ENCODE measurements at regions not wholly inside any gene's neighbourhood (a gene's known extent, or its start where the extent isn't known, plus 50 kb on each side); places are given as distances from the start of the nearest gene placed in this dataset.

DNA sequence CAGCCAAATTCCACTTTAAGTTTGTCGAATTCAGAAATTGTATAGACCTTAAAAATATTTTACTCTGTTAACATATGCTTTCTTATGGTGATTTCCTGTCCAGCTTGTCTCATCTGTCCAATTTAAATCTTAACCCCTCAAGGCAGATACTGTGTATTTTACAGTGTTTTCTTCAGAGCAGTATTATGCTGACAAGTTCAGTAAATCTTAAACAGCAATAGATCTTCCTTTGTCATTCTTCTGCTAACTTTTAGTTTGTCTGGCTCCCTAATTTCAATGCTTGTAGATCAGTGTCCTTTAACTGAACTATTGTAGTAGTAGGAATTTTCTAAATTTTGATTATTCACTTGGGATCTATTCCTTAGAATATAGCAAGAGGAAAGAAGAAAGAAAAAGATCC is 52.8 kb upstream of the MEIS1 start:
- Mint-ChIP-seq H3K4me3 (ENCODE audit: unreplicated experiment) (no peak overlapping the region), H3K4me1 (ENCODE audit: insufficient read depth, unreplicated experiment) (peaks cover 5% of the 10 kb centered on the region), H3K27me3 (ENCODE audit: insufficient read depth, unreplicated experiment) (no peaks in the 10 kb centered on the region), H3K36me3 (ENCODE audit: insufficient read depth, unreplicated experiment) (no peaks in the 10 kb centered on the region), H3K9me3 (ENCODE audit: unreplicated experiment) (no peaks in the 10 kb centered on the region), H3K27ac (ENCODE audit: low read depth, unreplicated experiment) (no peak overlapping the region)
- TF ChIP-seq, protein P1, sequence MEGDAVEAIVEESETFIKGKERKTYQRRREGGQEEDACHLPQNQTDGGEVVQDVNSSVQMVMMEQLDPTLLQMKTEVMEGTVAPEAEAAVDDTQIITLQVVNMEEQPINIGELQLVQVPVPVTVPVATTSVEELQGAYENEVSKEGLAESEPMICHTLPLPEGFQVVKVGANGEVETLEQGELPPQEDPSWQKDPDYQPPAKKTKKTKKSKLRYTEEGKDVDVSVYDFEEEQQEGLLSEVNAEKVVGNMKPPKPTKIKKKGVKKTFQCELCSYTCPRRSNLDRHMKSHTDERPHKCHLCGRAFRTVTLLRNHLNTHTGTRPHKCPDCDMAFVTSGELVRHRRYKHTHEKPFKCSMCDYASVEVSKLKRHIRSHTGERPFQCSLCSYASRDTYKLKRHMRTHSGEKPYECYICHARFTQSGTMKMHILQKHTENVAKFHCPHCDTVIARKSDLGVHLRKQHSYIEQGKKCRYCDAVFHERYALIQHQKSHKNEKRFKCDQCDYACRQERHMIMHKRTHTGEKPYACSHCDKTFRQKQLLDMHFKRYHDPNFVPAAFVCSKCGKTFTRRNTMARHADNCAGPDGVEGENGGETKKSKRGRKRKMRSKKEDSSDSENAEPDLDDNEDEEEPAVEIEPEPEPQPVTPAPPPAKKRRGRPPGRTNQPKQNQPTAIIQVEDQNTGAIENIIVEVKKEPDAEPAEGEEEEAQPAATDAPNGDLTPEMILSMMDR (IDR thresholded peaks at IDR 0.05; ENCODE audit: unreplicated experiment): no peak
- POLR2A ChIA-PET: interaction anchor here (0.6 to 1.5 kb wide), 3 partner anchors 8 to 580 kb away, joined by 3 to 5 read pairs (median 4); partner anchors contain the start of gene MEIS1
- BruUV-seq (replicated peaks): no TSS peak
- no peak for DNase-seq (ENCODE audit: unreplicated experiment)
- CTCF ChIA-PET: interaction anchor here (0.6 kb wide), 1 partner anchor 156 kb away, joined by 3 read pairs; no protein-coding TSS in a partner anchor
- intact Hi-C loops (cut with micrococcal nuclease): no loop called here

DNA sequence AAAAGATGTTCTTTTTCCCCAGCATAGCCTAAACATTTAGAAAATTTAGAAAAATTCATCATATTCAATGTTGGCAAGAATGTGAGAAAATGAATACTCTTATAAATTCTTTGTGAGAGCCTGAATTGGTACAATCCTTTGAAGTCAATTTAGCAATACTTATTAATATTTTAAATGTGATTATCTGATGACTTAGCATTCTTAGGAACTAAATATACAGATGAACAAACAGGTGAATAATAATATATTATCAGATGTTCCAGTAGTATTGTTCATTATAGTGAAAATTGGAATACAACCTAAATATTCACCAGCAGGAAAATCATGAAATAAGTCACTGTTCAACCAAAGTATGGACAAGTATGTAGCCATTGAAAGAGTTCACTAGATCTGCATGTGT is 55.5 kb upstream of the MEIS1 start:
- no peak for DNase-seq (ENCODE audit: unreplicated experiment)
- BruUV-seq (replicated peaks): no TSS peak
- Mint-ChIP-seq H3K27me3 (ENCODE audit: insufficient read depth, unreplicated experiment) (no peaks in the 10 kb centered on the region), H3K27ac (ENCODE audit: low read depth, unreplicated experiment) (no peak overlapping the region), H3K9me3 (ENCODE audit: unreplicated experiment) (no peaks in the 10 kb centered on the region), H3K36me3 (ENCODE audit: insufficient read depth, unreplicated experiment) (no peaks in the 10 kb centered on the region), H3K4me1 (ENCODE audit: insufficient read depth, unreplicated experiment) (peaks cover 5% of the 10 kb centered on the region), H3K4me3 (ENCODE audit: unreplicated experiment) (no peak overlapping the region)
- ChIA-PET CTCF (interaction anchor here (0.6 kb wide), 1 partner anchor 732 kb away, joined by 4 read pairs; no protein-coding TSS in a partner anchor), POLR2A (no interaction called here)
- TF ChIP-seq, protein P1 (IDR thresholded peaks at IDR 0.05; ENCODE audit: unreplicated experiment): no peak
- intact Hi-C loops (cut with micrococcal nuclease): no loop called here

DNA sequence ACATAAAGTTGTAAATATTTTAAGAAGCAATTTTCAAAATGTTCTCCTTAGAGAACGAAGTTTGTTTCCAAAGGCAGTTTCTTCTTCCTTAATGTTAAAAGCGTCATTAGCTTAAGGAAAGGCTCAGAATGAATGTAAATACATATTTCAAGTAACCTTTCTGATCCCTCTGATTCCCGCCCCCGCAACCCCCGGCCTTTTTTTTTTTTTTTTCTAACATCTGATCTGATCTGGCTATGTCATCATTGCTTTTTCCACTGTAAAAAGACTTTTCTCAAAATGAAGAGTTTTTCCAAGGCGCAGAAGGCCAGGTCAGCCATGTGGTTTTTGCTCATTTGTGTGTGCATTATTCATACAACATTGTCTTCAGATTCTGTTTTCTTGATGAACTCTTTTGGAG is 57.1 kb upstream of the MEIS1 start:
- ChIA-PET CTCF (no interaction called here), POLR2A (interaction anchor here (0.6 to 1.2 kb wide), 4 partner anchors 10 to 1059 kb away, joined by 3 to 4 read pairs (median 3); no protein-coding TSS in a partner anchor)
- Mint-ChIP-seq H3K36me3 (ENCODE audit: insufficient read depth, unreplicated experiment) (peaks cover 6% of the 10 kb centered on the region), H3K9me3 (ENCODE audit: unreplicated experiment) (no peaks in the 10 kb centered on the region), H3K27me3 (ENCODE audit: insufficient read depth, unreplicated experiment) (no peaks in the 10 kb centered on the region), H3K4me3 (ENCODE audit: unreplicated experiment) (no peak overlapping the region), H3K27ac (ENCODE audit: low read depth, unreplicated experiment) (no peak overlapping the region), H3K4me1 (ENCODE audit: insufficient read depth, unreplicated experiment) (peaks cover 5% of the 10 kb centered on the region)
- DNase-seq (ENCODE audit: unreplicated experiment): no peak
- BruUV-seq (replicated peaks): no TSS peak
- TF ChIP-seq, protein P1 (IDR thresholded peaks at IDR 0.05; ENCODE audit: unreplicated experiment): no peak
- intact Hi-C loops (cut with micrococcal nuclease): no loop called here

DNA sequence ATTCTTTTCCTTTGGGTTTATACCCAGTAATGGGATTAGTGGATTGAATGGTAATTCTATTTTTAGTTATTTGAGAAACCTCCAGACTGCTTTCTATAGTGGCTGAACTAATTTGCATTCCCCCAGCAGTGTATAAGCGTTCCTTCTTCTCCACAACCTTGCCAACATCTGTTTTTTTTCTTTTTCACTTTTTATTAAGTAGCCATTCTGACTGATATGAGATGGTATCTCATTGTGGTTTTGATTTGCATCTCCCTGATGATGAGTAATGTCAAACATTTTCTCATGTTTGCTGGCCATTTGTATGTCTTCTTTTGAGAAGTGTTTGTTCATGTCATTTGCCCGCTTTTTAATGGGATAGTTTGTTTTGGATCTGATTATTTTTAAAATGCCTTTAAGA is 64.1 kb upstream of the MEIS1 start:
- Mint-ChIP-seq H3K4me3 (ENCODE audit: unreplicated experiment) (no peak overlapping the region), H3K9me3 (ENCODE audit: unreplicated experiment) (no peaks in the 10 kb centered on the region), H3K27ac (ENCODE audit: low read depth, unreplicated experiment) (no peak overlapping the region), H3K27me3 (ENCODE audit: insufficient read depth, unreplicated experiment) (no peaks in the 10 kb centered on the region), H3K4me1 (ENCODE audit: insufficient read depth, unreplicated experiment) (peaks cover 6% of the 10 kb centered on the region), H3K36me3 (ENCODE audit: insufficient read depth, unreplicated experiment) (peaks cover 7% of the 10 kb centered on the region)
- BruUV-seq (replicated peaks): no TSS peak
- POLR2A ChIA-PET: no interaction called here
- CTCF ChIA-PET: no interaction called here
- intact Hi-C loops (cut with micrococcal nuclease): no loop called here
- TF ChIP-seq, protein P1 (IDR thresholded peaks at IDR 0.05; ENCODE audit: unreplicated experiment): no peak
- no peak for DNase-seq (ENCODE audit: unreplicated experiment)

All from MCF 10A (cell line).